Fibroblast of lung (primary cell): ENCODE measurements at regions not wholly inside any gene's neighbourhood (a gene's known extent, or its start where the extent isn't known, plus 50 kb on each side); places are given as distances from the start of the nearest gene placed in this dataset.

ENCODE experiments used
- DNase-seq, 2 donors: peaks; one replicate each; pipeline versions ENCODE4 v3.0.0 to v3.0.0-alpha.2; 2010; ENCODE audit warnings: low read depth in 2 of 2
- H2AFZ ChIP-seq: 2 replicates; pipeline ENCODE4 v1.5.1; 2012; ENCODE audit warnings: low read length, control low read depth, inconsistent platforms
- H3K27ac ChIP-seq: 2 replicates; pipeline ENCODE4 v1.5.1; 2011; ENCODE audit warnings: low read length, control low read depth; ENCODE audit not compliant: insufficient read depth
- H3K27me3 ChIP-seq: 2 replicates; pipeline ENCODE4 v1.5.1; 2011; ENCODE audit warnings: mild to moderate bottlenecking, low read length; ENCODE audit not compliant: control insufficient read depth, insufficient read depth
- H3K36me3 ChIP-seq: 2 replicates; pipeline ENCODE4 v1.5.1; 2011; ENCODE audit warnings: low read length; ENCODE audit not compliant: control insufficient read depth, insufficient read depth
- H3K4me1 ChIP-seq: 2 replicates; pipeline ENCODE4 v1.5.1; 2011; ENCODE audit warnings: low read length; ENCODE audit not compliant: control insufficient read depth, insufficient read depth; ENCODE audit errors: extremely low read depth
- H3K4me2 ChIP-seq: 2 replicates; pipeline ENCODE4 v1.5.1; 2011; ENCODE audit warnings: low read length, control low read depth; ENCODE audit not compliant: insufficient read depth; ENCODE audit errors: extremely low read depth
- H3K4me3 ChIP-seq, 4 experiments: fragments of 200-600 bp in 1 of 4; sonication (generic) in 1 of 4; replicated peaks in 1 of 4; 2 replicates each; pipeline ENCODE4 v1.5.1; 2011 to 2016; ENCODE audit warnings: low read length in 4 of 4, low read depth in 3 of 4, mild to moderate bottlenecking in 3 of 4, control low read depth in 2 of 4, inconsistent platforms in 1 of 4, mixed read lengths in 1 of 4; ENCODE audit not compliant: insufficient read depth in 1 of 4; ENCODE audit errors: control extremely low read depth in 1 of 4
- H3K79me2 ChIP-seq: 2 replicates; pipeline ENCODE4 v1.5.1; 2012; ENCODE audit warnings: mild to moderate bottlenecking, low read length, inconsistent platforms; ENCODE audit not compliant: control insufficient read depth, insufficient read depth
- H3K9ac ChIP-seq: 2 replicates; pipeline ENCODE4 v1.5.1; 2011; ENCODE audit warnings: mild to moderate bottlenecking, low read length, control low read depth; ENCODE audit not compliant: insufficient read depth
- H3K9me3 ChIP-seq: 2 replicates; pipeline ENCODE4 v1.5.1; 2012; ENCODE audit warnings: low read depth, low read length; ENCODE audit not compliant: control insufficient read depth, insufficient read depth
- H4K20me1 ChIP-seq: 2 replicates; pipeline ENCODE4 v1.5.1; 2011; ENCODE audit warnings: low read length; ENCODE audit not compliant: control insufficient read depth, insufficient read depth; ENCODE audit errors: extremely low read depth
- CTCF ChIP-seq, 2 donors: IDR thresholded peaks in 1 of 2; conservative IDR thresholded peaks in 1 of 2; 1 replicate in 1 of 2; 2 replicates in 1 of 2; pipeline ENCODE4 v1.5.1; 2011 to 2012; ENCODE audit warnings: low read length in 2 of 2, control low read depth in 1 of 2, inconsistent platforms in 1 of 2, low read depth in 1 of 2, mild to moderate bottlenecking in 1 of 2
- EZH2 ChIP-seq: IDR thresholded peaks from 2 replicates; pipeline ENCODE4 v1.5.1; 2012; ENCODE audit warnings: low read length, control low read depth, mild to moderate bottlenecking; ENCODE audit errors: missing control alignments

GRCh38 chr5:147017621-147018020, 139.1 kb upstream of the PPP2R2B start:
- TF ChIP-seq EZH2 (no peak), CTCF (conservative IDR thresholded peaks at IDR 0.05 in 1 of 2, IDR thresholded peaks at IDR 0.05 in 1 of 2; ENCODE audit: low read depth in 1 of 2, low read length in 2 of 2) (no peak)
- H3K79me2 ChIP-seq: no peaks in the 10 kb centered on the region
- H3K27ac ChIP-seq: no peak overlapping the region
- no peak overlapping the region for H3K4me3 ChIP-seq
- DNase-seq: peak in 1 of 2 donors; percentile 33
- H3K9ac ChIP-seq: no peak overlapping the region
- no peak overlapping the region for H3K4me2 ChIP-seq
- no peak overlapping the region for H2AFZ ChIP-seq
- no peaks in the 10 kb centered on the region for H3K9me3 ChIP-seq
- no peaks in the 10 kb centered on the region for H3K36me3 ChIP-seq
- H3K27me3 ChIP-seq: no peaks in the 10 kb centered on the region
- H4K20me1 ChIP-seq: no peaks in the 10 kb centered on the region
- H3K4me1 ChIP-seq: no peaks in the 10 kb centered on the region

- H3K4me3 ChIP-seq: no peak overlapping the region
- H3K4me1 ChIP-seq: no peaks in the 10 kb centered on the region
- no peaks in the 10 kb centered on the region for H3K79me2 ChIP-seq
- H3K27me3 ChIP-seq: no peaks in the 10 kb centered on the region
- TF ChIP-seq CTCF (conservative IDR thresholded peaks at IDR 0.05 in 1 of 2, IDR thresholded peaks at IDR 0.05 in 1 of 2; ENCODE audit: low read depth in 1 of 2, low read length in 2 of 2) (no peak), EZH2 (no peak)
- no peak overlapping the region for H3K9ac ChIP-seq
- no peak overlapping the region for H2AFZ ChIP-seq
- H3K4me2 ChIP-seq: no peak overlapping the region
- no peaks in the 10 kb centered on the region for H3K9me3 ChIP-seq
- DNase-seq: no peak
- H4K20me1 ChIP-seq: no peaks in the 10 kb centered on the region
- no peaks in the 10 kb centered on the region for H3K36me3 ChIP-seq
- no peak overlapping the region for H3K27ac ChIP-seq
Observed at GRCh38 chr5:147018812-147019211, 140.3 kb upstream of the PPP2R2B start.

GRCh38 chr5:147036691-147037245, 158.2 kb upstream of the PPP2R2B start:
- H3K79me2 ChIP-seq: no peaks in the 10 kb centered on the region
- H3K9me3 ChIP-seq: no peaks in the 10 kb centered on the region
- no peaks in the 10 kb centered on the region for H3K27me3 ChIP-seq
- H2AFZ ChIP-seq: no peak overlapping the region
- DNase-seq: peak in 1 of 2 donors; percentile 23
- no peaks in the 10 kb centered on the region for H3K4me1 ChIP-seq
- no peaks in the 10 kb centered on the region for H4K20me1 ChIP-seq
- no peak overlapping the region for H3K4me3 ChIP-seq
- H3K9ac ChIP-seq: no peak overlapping the region
- TF ChIP-seq CTCF (conservative IDR thresholded peaks at IDR 0.05 in 1 of 2, IDR thresholded peaks at IDR 0.05 in 1 of 2; ENCODE audit: low read depth in 1 of 2, low read length in 2 of 2) (no peak), EZH2 (no peak)
- no peak overlapping the region for H3K4me2 ChIP-seq
- H3K36me3 ChIP-seq: no peaks in the 10 kb centered on the region
- no peak overlapping the region for H3K27ac ChIP-seq
